PFSK-1 (cell line): ENCODE measurements at regions not wholly inside any gene's neighbourhood (a gene's known extent, or its start where the extent isn't known, plus 50 kb on each side); places are given as distances from the start of the nearest gene placed in this dataset.

Source experiments
- POLR2AphosphoS5 ChIP-seq: IDR thresholded peaks from 2 replicates; pipeline ENCODE4 v1.6.1; 2012; ENCODE audit warnings: low read depth, mild to moderate bottlenecking, control low read depth, low read length, moderate library complexity
- REST ChIP-seq, 2 experiments: IDR thresholded peaks; 2 replicates each; pipeline versions ENCODE4 v1.6.1 to v1.8.0; 2011 to 2012; ENCODE audit warnings: low read depth in 2 of 2, low read length in 2 of 2, control low read depth in 1 of 2, inconsistent platforms in 1 of 2, mild to moderate bottlenecking in 1 of 2, moderate library complexity in 1 of 2; ENCODE audit not compliant: insufficient read depth in 1 of 2
- TAF1 ChIP-seq: IDR thresholded peaks from 2 replicates; pipeline ENCODE4 v1.6.1; 2012; ENCODE audit warnings: low read length, control low read depth, borderline replicate concordance; ENCODE audit not compliant: insufficient read depth

GRCh38 chr6:11329726-11330412, 97.4 kb upstream of the NEDD9 start:
- TF ChIP-seq REST (IDR thresholded peaks at IDR 0.05; ENCODE audit: insufficient read depth in 1 of 2, low read depth in 2 of 2, low read length in 2 of 2): no peak
- no peak for TF ChIP-seq POLR2AphosphoS5
- TF ChIP-seq TAF1: no peak
